ENCODE measurements at regions not wholly inside any gene's neighbourhood (a gene's known extent, or its start where the extent isn't known, plus 50 kb on each side); places are given as distances from the start of the nearest gene placed in this dataset.

- Histone ChIP-seq H3K36me3 (ENCODE audit: control insufficient read depth, insufficient read depth, low read length) (no peaks in the 10 kb centered on the region), H3K4me3 (ENCODE audit: low read depth, low read length) (peak overlapping the region; percentile 45), H3K4me1 (peaks cover 19% of the 10 kb centered on the region), H3K27me3 (replicated peaks; ENCODE audit: control insufficient read depth, insufficient read depth, low read length) (no peaks in the 10 kb centered on the region; the same call in 1 of the 2 replicates), H3K9me3 (no peaks in the 10 kb centered on the region)
- intact Hi-C loops (cut with micrococcal nuclease; ENCODE audit: unreplicated experiment): loop anchor here (1.0 to 5.0 kb wide), 4 partner anchors 45 to 354 kb away; no protein-coding TSS in a partner anchor
- peak overlapping the region; percentile 77 for H3K4me3 Mint-ChIP-seq (ENCODE audit: unreplicated experiment)
- no peaks in the 10 kb centered on the region for H3K27me3 Mint-ChIP-seq (ENCODE audit: insufficient read depth, unreplicated experiment)
- CTCF ChIA-PET: no interaction called here
- H3K9me3 Mint-ChIP-seq (ENCODE audit: unreplicated experiment): no peaks in the 10 kb centered on the region
- peak overlapping the region; percentile 45 for H3K27ac Mint-ChIP-seq (ENCODE audit: unreplicated experiment)
- H3K36me3 Mint-ChIP-seq (ENCODE audit: insufficient read depth, unreplicated experiment): no peaks in the 10 kb centered on the region
- no peak for TF ChIP-seq CTCF (IDR thresholded peaks at IDR 0.05; ENCODE audit: insufficient read depth in 1 of 2, low read depth in 1 of 2, low read length in 1 of 2, severe bottlenecking in 1 of 2, unreplicated experiment in 1 of 2)
- DNase-seq: peak; percentile 51 to 65
- H3K4me1 Mint-ChIP-seq (ENCODE audit: low read depth, unreplicated experiment): peaks cover 22% of the 10 kb centered on the region
- no TSS peak for BruUV-seq (replicated peaks)
- POLR2A ChIA-PET: no interaction called here
Measured at GRCh38 chr2:8457092-8457481, 224.8 kb upstream of the ID2 start.

GRCh38 chr2:8457699-8458502 is 224.0 kb upstream of the ID2 start:
- peak overlapping the region; percentile 45 for H3K4me3 ChIP-seq (ENCODE audit: low read depth, low read length)
- H3K4me3 Mint-ChIP-seq (ENCODE audit: unreplicated experiment): peak overlapping the region; percentile 77
- peaks cover 19% of the 10 kb centered on the region for H3K4me1 ChIP-seq

More at GRCh38 chr2:8457699-8458502, 224.0 kb upstream of the ID2 start:
- Mint-ChIP-seq H3K36me3 (ENCODE audit: insufficient read depth, unreplicated experiment) (no peaks in the 10 kb centered on the region), H3K27me3 (ENCODE audit: insufficient read depth, unreplicated experiment) (no peaks in the 10 kb centered on the region), H3K4me1 (ENCODE audit: low read depth, unreplicated experiment) (peaks cover 18% of the 10 kb centered on the region), H3K27ac (ENCODE audit: unreplicated experiment) (peak overlapping the region; percentile 45), H3K9me3 (ENCODE audit: unreplicated experiment) (no peaks in the 10 kb centered on the region)
- BruUV-seq (replicated peaks): TSS peak; percentile 54
- H3K9me3 ChIP-seq: no peaks in the 10 kb centered on the region
- H3K27me3 ChIP-seq (replicated peaks; ENCODE audit: control insufficient read depth, insufficient read depth, low read length): no peaks in the 10 kb centered on the region; the same call in 1 of the 2 replicates
- H3K36me3 ChIP-seq (ENCODE audit: control insufficient read depth, insufficient read depth, low read length): no peaks in the 10 kb centered on the region
- TF ChIP-seq CTCF (IDR thresholded peaks at IDR 0.05; ENCODE audit: insufficient read depth in 1 of 2, low read depth in 1 of 2, low read length in 1 of 2, severe bottlenecking in 1 of 2, unreplicated experiment in 1 of 2): no peak
- peak; percentile 76 to 86 for DNase-seq
- CTCF ChIA-PET: interaction anchor here (0.6 kb wide), 1 partner anchor 165 kb away, joined by 3 read pairs; no protein-coding TSS in a partner anchor
- intact Hi-C loops (cut with micrococcal nuclease; ENCODE audit: unreplicated experiment): loop anchor here (1.0 to 5.0 kb wide), 4 partner anchors 46 to 355 kb away; no protein-coding TSS in a partner anchor
- POLR2A ChIA-PET: interaction anchor here (0.5 to 0.6 kb wide), 2 partner anchors 201 to 209 kb away, joined by 3 to 4 read pairs; no protein-coding TSS in a partner anchor

Measured in Caco-2 (cell line).